Subcutaneous abdominal adipose tissue (tissue), 5 donors: ENCODE measurements at regions not wholly inside any gene's neighbourhood (a gene's known extent, or its start where the extent isn't known, plus 50 kb on each side); places are given as distances from the start of the nearest gene placed in this dataset.

Experiments used
- H3K27ac ChIP-seq: one replicate; pipeline ENCODE4 v1.7.0; 2013; ENCODE audit warnings: low read depth, mild to moderate bottlenecking, inconsistent platforms, low read length, moderate library complexity
- H3K27me3 ChIP-seq, 5 donors: one replicate each; pipeline ENCODE4 v1.7.0; 2013; ENCODE audit warnings: low read length in 5 of 5, inconsistent platforms in 1 of 5; ENCODE audit not compliant: control insufficient read depth in 5 of 5, insufficient read depth in 4 of 5
- H3K36me3 ChIP-seq, 5 donors: one replicate each; pipeline ENCODE4 v1.7.0; 2013; ENCODE audit warnings: low read length in 5 of 5; ENCODE audit not compliant: control insufficient read depth in 5 of 5, insufficient read depth in 5 of 5
- H3K4me1 ChIP-seq, 5 donors: one replicate each; pipeline ENCODE4 v1.7.0; 2013; ENCODE audit warnings: low read length in 5 of 5, mild to moderate bottlenecking in 3 of 5, moderate library complexity in 1 of 5; ENCODE audit not compliant: control insufficient read depth in 5 of 5, insufficient read depth in 5 of 5
- H3K4me3 ChIP-seq, 5 donors: one replicate each; pipeline ENCODE4 v1.7.0; 2013; ENCODE audit warnings: low read length in 5 of 5, low read depth in 1 of 5
- H3K9ac ChIP-seq, 5 donors: one replicate each; pipeline ENCODE4 v1.7.0; 2013; ENCODE audit warnings: low read length in 5 of 5, mild to moderate bottlenecking in 4 of 5, moderate library complexity in 3 of 5
- H3K9me3 ChIP-seq, 5 donors: one replicate each; pipeline ENCODE4 v1.7.0; 2013; ENCODE audit warnings: low read length in 5 of 5; ENCODE audit not compliant: control insufficient read depth in 5 of 5
- donor health status: healthy.
- donor health status: healthy.
- donor health status: healthy.
- donor health status: healthy.
- donor health status: healthy.

GRCh38 chr15:62846805-62847495 lies 195.6 kb upstream of the TPM1 start:
- no peak overlapping the region for H3K4me3 ChIP-seq
- H3K4me1 ChIP-seq = peaks cover 0 to 22% (median 15%) of the 10 kb centered on the region in 5 donors
- no peak overlapping the region for H3K27ac ChIP-seq
- no peak overlapping the region for H3K9ac ChIP-seq
- peaks cover 0 to 25% (median 11%) of the 10 kb centered on the region in 5 donors for H3K36me3 ChIP-seq
- H3K27me3 ChIP-seq = no peaks in the 10 kb centered on the region
- H3K9me3 ChIP-seq = peaks cover 0 to 4% (median 0%) of the 10 kb centered on the region in 5 donors

- Histone ChIP-seq H3K9ac (no peak overlapping the region), H3K36me3 (peaks cover 0 to 15% (median 6%) of the 10 kb centered on the region in 5 donors), H3K4me3 (no peak overlapping the region), H3K27ac (no peak overlapping the region), H3K9me3 (peaks cover 0 to 4% (median 0%) of the 10 kb centered on the region in 5 donors), H3K4me1 (peaks cover 0 to 22% (median 15%) of the 10 kb centered on the region in 5 donors), H3K27me3 (no peaks in the 10 kb centered on the region)
Measured at GRCh38 chr15:62847900-62848489, 194.6 kb upstream of the TPM1 start.

DNA sequence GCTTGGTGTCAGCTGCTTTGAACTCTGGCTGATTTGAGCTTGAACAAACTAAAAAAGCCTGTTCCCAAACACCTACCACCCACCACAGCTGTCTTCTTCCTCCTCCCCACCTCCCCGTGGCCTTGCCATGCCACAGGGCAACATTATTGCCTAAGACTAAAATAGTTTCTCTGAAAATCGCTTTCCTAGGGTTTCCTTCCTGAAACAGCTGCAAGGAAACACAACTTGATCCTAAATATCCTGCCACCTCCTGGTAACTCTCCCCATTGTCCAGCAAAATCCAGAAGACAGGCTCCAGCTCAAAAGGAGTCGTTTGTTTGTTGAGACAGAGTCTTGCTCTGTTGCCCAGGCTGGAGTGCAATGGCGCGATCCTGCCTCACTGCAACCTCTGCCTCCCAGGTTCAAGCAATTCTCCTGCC lies 193.9 kb upstream of the TPM1 start:
- H3K27ac ChIP-seq = no peak overlapping the region
- H3K4me3 ChIP-seq = no peak overlapping the region
- peaks cover 0 to 22% (median 16%) of the 10 kb centered on the region in 5 donors for H3K4me1 ChIP-seq
- peaks cover 0 to 4% (median 0%) of the 10 kb centered on the region in 5 donors for H3K9me3 ChIP-seq
- peaks cover 0 to 11% (median 2%) of the 10 kb centered on the region in 5 donors for H3K36me3 ChIP-seq
- H3K9ac ChIP-seq = peak overlapping the region in 1 of 5 donors; percentile 24
- no peaks in the 10 kb centered on the region for H3K27me3 ChIP-seq

- Histone ChIP-seq H3K27me3 (no peaks in the 10 kb centered on the region), H3K9ac (no peak overlapping the region), H3K4me1 (peaks cover 0 to 23% (median 21%) of the 10 kb centered on the region in 5 donors)
Measured at GRCh38 chr15:62849316-62850106, 193.0 kb upstream of the TPM1 start.

DNA sequence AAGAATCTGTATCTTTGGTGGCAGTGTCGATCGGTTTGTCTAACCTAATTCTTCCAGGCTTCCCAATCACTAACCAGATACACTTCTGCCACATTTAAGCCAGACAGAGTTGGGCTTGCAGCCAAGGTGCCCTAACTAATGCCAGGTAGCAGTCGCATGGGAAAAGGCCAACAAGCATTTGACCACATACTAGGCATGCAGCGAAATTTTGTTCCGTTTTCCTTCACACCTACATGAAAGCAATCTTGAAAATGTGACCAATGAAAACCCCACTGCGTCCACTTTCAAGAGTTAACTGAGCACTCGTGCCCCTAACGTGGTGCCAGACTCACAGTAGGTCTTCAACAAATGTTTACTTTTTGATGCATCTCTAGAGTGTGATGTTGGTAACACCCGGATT lies 192.2 kb upstream of the TPM1 start:
- no peaks in the 10 kb centered on the region for H3K27me3 ChIP-seq
- no peak overlapping the region for H3K4me3 ChIP-seq
- no peaks in the 10 kb centered on the region for H3K36me3 ChIP-seq
- H3K9ac ChIP-seq = no peak overlapping the region
- peaks cover 0 to 4% (median 0%) of the 10 kb centered on the region in 5 donors for H3K9me3 ChIP-seq
- H3K27ac ChIP-seq = no peak overlapping the region
- peaks cover 0 to 21% (median 19%) of the 10 kb centered on the region in 5 donors for H3K4me1 ChIP-seq

More at GRCh38 chr15:62849316-62850106, 193.0 kb upstream of the TPM1 start:
- Histone ChIP-seq H3K4me3 (no peak overlapping the region), H3K36me3 (peaks cover 0 to 6% (median 0%) of the 10 kb centered on the region in 5 donors), H3K27ac (no peak overlapping the region), H3K9me3 (peaks cover 0 to 4% (median 0%) of the 10 kb centered on the region in 5 donors)

DNA sequence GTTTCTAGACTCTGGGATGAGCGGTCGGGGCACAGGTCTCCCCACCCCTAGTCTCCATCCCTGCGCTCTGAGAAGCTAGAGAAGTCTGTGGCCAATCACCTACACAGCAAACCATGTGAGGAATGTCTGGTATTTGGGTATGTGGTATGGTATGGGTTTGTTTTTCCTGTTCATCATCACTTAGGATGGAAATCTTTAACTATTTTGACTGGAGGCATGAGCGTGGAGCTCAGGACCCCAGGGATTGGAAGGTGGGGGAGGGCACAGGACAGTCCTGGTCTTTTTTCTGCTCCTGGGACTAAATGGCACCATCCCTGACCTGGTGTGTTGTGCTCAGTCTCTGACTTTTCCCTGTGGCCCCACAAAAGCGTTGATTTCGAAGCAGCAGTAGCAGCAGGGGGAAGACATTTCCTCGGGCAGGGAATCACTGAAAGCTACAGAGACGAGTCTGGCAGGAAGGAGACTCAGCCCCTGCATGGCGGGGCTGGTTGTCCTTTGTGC lies 191.7 kb upstream of the TPM1 start:
- peaks cover 0 to 4% (median 0%) of the 10 kb centered on the region in 5 donors for H3K9me3 ChIP-seq
- no peak overlapping the region for H3K4me3 ChIP-seq
- no peak overlapping the region for H3K9ac ChIP-seq
- H3K27ac ChIP-seq = no peak overlapping the region
- no peaks in the 10 kb centered on the region for H3K27me3 ChIP-seq
- peaks cover 0 to 21% (median 15%) of the 10 kb centered on the region in 5 donors for H3K4me1 ChIP-seq
- H3K36me3 ChIP-seq = no peaks in the 10 kb centered on the region

DNA sequence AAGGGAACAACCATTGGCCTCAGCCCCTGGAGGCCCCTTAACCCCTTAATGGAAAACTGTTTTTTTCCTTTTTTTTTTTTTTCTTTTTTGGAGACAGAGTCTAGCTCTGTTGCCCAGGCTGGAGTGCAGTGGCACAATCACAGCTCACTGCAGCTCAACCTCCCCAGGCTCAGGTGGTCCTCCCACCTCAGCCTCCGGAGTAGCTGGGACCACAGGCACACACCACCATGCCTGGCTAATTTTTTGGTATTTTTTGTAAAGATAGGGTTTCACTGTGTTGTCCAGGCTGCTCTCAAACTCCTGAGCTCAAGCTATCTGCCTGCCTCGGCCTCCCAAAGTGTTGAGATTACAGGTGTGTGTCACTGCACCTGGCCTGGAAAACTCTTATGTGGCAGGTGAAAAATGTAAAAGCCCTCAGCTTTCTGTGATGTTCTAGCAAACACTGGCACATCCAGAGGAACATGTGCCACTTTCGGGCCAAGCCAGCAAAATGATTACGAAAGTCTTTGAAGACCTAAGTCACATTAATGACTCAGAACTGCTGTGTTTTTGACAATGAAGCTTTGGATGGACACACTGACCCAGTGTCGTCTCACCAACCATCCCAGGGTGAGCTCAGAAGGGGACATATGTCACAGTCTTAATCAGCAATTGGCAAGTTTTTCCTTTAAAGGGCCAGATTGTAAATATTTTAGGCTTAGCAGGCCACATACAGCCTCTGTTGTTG lies 189.3 kb upstream of the TPM1 start:
- no peaks in the 10 kb centered on the region for H3K27me3 ChIP-seq
- no peak overlapping the region for H3K9ac ChIP-seq
- H3K4me1 ChIP-seq = peaks cover 0 to 20% (median 12%) of the 10 kb centered on the region in 5 donors
- H3K27ac ChIP-seq = no peak overlapping the region
- no peak overlapping the region for H3K4me3 ChIP-seq
- no peaks in the 10 kb centered on the region for H3K36me3 ChIP-seq
- H3K9me3 ChIP-seq = no peaks in the 10 kb centered on the region

GRCh38 chr15:62853841-62854225 lies 188.7 kb upstream of the TPM1 start:
- Histone ChIP-seq H3K27me3 (no peaks in the 10 kb centered on the region), H3K4me1 (peaks cover 0 to 15% (median 6%) of the 10 kb centered on the region in 5 donors), H3K9ac (no peak overlapping the region), H3K27ac (no peak overlapping the region), H3K36me3 (no peaks in the 10 kb centered on the region), H3K4me3 (no peak overlapping the region), H3K9me3 (no peaks in the 10 kb centered on the region)

GRCh38 chr15:62854420-62855084 lies 188.0 kb upstream of the TPM1 start:
- Histone ChIP-seq H3K4me3 (no peak overlapping the region), H3K9ac (no peak overlapping the region), H3K4me1 (peaks cover 0 to 15% (median 0%) of the 10 kb centered on the region in 5 donors)

More at GRCh38 chr15:62854420-62855084, 188.0 kb upstream of the TPM1 start:
- no peaks in the 10 kb centered on the region for H3K9me3 ChIP-seq
- no peaks in the 10 kb centered on the region for H3K36me3 ChIP-seq
- H3K27me3 ChIP-seq = no peaks in the 10 kb centered on the region
- H3K27ac ChIP-seq = no peak overlapping the region
